Activated CD8-positive, alpha-beta T cell treated with anti-CD3 and anti-CD28 coated beads for 36 hours (primary cell): ENCODE measurements at regions not wholly inside any gene's neighbourhood (a gene's known extent, or its start where the extent isn't known, plus 50 kb on each side); places are given as distances from the start of the nearest gene placed in this dataset.

Experiments
- ATAC-seq: fragments of 200-7000 bp; cut with Tn5 transposase; one replicate; pipeline ENCODE4 v1.10.0; 2021; ENCODE audit warnings: mild to moderate bottlenecking, moderate library complexity
- CTCF ChIA-PET: fragments of 350-600 bp; sonication (Branson Sonifier 250); formaldehyde crosslinking; loops from one replicate; lab custom pipeline; 2021; ENCODE audit warnings: antibody characterized with exemption; lab: Charles Lee
- POLR2A ChIA-PET: fragments of 350-600 bp; sonication (Branson Sonifier 250); formaldehyde crosslinking; loops from one replicate; lab custom pipeline; 2021; ENCODE audit warnings: antibody characterized with exemption; lab: Charles Lee
- DNase-seq: peaks from one replicate; pipeline ENCODE4 v3.0.0-alpha.2; 2020
- H3K27ac Mint-ChIP-seq: one replicate; pipeline ENCODE4 v1.8.0; 2021; ENCODE audit warnings: mild to moderate bottlenecking, mixed read lengths
- H3K27me3 Mint-ChIP-seq: one replicate; pipeline ENCODE4 v1.8.0; 2021; ENCODE audit warnings: mixed read lengths
- H3K36me3 Mint-ChIP-seq: one replicate; pipeline ENCODE4 v1.8.0; 2021; ENCODE audit warnings: low read depth, mixed read lengths
- H3K4me1 Mint-ChIP-seq: one replicate; pipeline ENCODE4 v1.8.0; 2021; ENCODE audit warnings: low read depth, mixed read lengths
- H3K4me3 Mint-ChIP-seq: one replicate; pipeline ENCODE4 v1.8.0; 2021; ENCODE audit warnings: mild to moderate bottlenecking, moderate library complexity, mixed read lengths
- H3K9me3 Mint-ChIP-seq: one replicate; pipeline ENCODE4 v1.8.0; 2021; ENCODE audit warnings: mixed read lengths
- intact Hi-C: fragments of 100-400 bp; cut with micrococcal nuclease; formaldehyde crosslinking; loops from one replicate; pipeline ENCODE4 v1.10.0; 2022
- TF ChIP-seq, protein P1 (sequence below): fragments of 200-600 bp; IDR thresholded peaks from one replicate; pipeline ENCODE4 v1.8.0; 2022; ENCODE audit warnings: antibody characterized with exemption, mild to moderate bottlenecking

GRCh38 chr4:133775469-133775868 is 426.1 kb downstream of the PABPC4L start:
- Mint-ChIP-seq H3K4me3 (no peak overlapping the region), H3K4me1 (no peaks in the 10 kb centered on the region), H3K27ac (no peak overlapping the region), H3K9me3 (peaks cover 9% of the 10 kb centered on the region), H3K36me3 (no peaks in the 10 kb centered on the region), H3K27me3 (no peaks in the 10 kb centered on the region)
- no peak for DNase-seq
- ChIA-PET POLR2A (no interaction called here), CTCF (no interaction called here)
- no peak for ATAC-seq
- intact Hi-C loops, result no loop called here
- TF ChIP-seq, protein P1, sequence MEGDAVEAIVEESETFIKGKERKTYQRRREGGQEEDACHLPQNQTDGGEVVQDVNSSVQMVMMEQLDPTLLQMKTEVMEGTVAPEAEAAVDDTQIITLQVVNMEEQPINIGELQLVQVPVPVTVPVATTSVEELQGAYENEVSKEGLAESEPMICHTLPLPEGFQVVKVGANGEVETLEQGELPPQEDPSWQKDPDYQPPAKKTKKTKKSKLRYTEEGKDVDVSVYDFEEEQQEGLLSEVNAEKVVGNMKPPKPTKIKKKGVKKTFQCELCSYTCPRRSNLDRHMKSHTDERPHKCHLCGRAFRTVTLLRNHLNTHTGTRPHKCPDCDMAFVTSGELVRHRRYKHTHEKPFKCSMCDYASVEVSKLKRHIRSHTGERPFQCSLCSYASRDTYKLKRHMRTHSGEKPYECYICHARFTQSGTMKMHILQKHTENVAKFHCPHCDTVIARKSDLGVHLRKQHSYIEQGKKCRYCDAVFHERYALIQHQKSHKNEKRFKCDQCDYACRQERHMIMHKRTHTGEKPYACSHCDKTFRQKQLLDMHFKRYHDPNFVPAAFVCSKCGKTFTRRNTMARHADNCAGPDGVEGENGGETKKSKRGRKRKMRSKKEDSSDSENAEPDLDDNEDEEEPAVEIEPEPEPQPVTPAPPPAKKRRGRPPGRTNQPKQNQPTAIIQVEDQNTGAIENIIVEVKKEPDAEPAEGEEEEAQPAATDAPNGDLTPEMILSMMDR, result no peak

DNA sequence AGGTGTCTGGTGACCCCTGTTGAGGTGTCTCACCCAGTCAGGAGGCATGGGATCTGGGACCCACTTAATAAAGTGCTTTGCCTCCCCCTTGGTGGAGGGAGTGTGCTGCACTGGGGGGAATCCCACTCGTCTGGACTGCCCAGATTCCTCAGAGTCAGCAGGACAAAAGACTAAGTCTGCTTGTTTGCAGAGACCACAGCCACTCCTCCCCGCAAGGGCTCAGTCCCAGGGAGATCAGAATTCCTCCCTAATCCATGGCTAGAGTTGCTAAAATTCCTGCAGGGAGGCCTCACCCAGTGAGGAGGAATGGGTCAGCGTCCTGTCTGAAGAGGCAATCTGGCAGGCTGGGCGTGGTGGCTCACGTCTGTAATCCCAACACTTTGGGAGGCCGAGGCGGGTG is 442.2 kb downstream of the PABPC4L start:
- ChIA-PET CTCF (no interaction called here), POLR2A (no interaction called here)
- Mint-ChIP-seq H3K4me1 (no peaks in the 10 kb centered on the region), H3K9me3 (peaks cover 12% of the 10 kb centered on the region), H3K4me3 (no peak overlapping the region), H3K36me3 (no peaks in the 10 kb centered on the region), H3K27ac (no peak overlapping the region), H3K27me3 (no peaks in the 10 kb centered on the region)
- ATAC-seq (no peak), DNase-seq (no peak)
- intact Hi-C loops, result no loop called here
- TF ChIP-seq, protein P1, result no peak

DNA sequence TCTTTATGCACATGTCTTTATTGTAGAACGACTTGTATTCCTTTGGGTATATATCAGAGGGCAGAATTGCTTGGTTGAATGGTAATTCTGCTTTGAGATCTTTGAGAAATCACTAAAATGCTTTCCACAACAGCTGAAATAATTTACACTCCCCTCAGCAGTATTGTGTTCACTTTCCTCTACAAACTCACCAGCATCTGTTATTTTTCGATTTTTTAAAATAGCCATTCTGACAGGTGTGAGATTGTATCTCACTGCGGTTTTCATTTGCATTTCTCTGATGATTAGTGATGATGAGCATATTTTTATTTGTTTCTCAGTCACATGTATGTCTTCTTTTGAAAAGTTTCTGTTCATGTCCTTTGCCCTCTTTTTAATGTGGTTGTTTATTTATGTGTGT is 459.8 kb downstream of the PABPC4L start:
- Mint-ChIP-seq H3K9me3 (peaks cover 18% of the 10 kb centered on the region), H3K4me3 (no peak overlapping the region), H3K27ac (no peak overlapping the region), H3K4me1 (no peaks in the 10 kb centered on the region), H3K27me3 (no peaks in the 10 kb centered on the region), H3K36me3 (no peaks in the 10 kb centered on the region)
- ChIA-PET POLR2A (no interaction called here), CTCF (no interaction called here)
- TF ChIP-seq, protein P1, result no peak
- intact Hi-C loops, result no loop called here
- ATAC-seq (no peak), DNase-seq (no peak)

DNA sequence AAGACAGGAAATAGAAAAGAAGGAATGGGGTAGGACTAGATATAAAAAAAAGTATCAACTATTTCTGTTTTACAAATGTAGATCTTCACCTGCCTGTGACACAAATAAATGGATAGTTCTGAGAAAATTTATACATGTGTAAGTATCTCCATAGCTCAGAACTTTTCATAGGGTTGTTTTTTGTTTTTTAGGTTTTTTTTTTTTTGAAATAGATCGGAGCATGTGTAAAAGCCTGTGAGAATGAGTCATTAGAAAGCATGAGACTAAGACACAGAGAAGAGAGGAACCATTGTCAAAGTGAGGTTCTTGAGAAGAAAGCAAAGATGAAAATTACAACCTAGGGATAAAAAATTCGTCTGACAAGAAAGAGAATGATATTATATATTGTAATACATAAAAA is 481.6 kb downstream of the PABPC4L start:
- Mint-ChIP-seq H3K27me3 (no peaks in the 10 kb centered on the region), H3K9me3 (no peaks in the 10 kb centered on the region), H3K4me3 (no peak overlapping the region), H3K4me1 (no peaks in the 10 kb centered on the region), H3K36me3 (no peaks in the 10 kb centered on the region), H3K27ac (no peak overlapping the region)
- CTCF ChIA-PET, result no interaction called here
- intact Hi-C loops, result no loop called here
- DNase-seq (no peak), ATAC-seq (no peak)
- POLR2A ChIA-PET, result no interaction called here
- TF ChIP-seq, protein P1, result no peak

DNA sequence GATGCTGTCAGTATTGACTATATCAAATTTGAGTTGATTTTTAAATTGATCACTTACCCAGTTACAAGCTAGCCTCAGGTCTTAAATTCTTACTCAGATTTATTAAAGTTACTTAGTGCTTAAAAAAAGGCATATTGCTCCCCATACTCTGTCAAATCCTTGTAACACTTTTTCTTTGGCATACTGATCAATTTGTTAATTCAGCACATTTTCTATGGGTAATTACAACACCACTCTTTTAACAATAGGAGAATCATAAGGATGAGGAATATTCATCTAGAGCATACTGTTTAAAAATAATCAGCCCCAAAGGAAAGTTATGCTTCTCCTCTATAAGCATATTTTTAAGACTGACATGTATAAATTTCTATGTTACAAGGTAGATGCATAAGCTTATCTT is 482.5 kb downstream of the PABPC4L start:
- Mint-ChIP-seq H3K36me3 (no peaks in the 10 kb centered on the region), H3K4me1 (no peaks in the 10 kb centered on the region), H3K27ac (no peak overlapping the region), H3K27me3 (no peaks in the 10 kb centered on the region), H3K4me3 (no peak overlapping the region), H3K9me3 (no peaks in the 10 kb centered on the region)
- ChIA-PET CTCF (no interaction called here), POLR2A (no interaction called here)
- DNase-seq (no peak), ATAC-seq (no peak)
- intact Hi-C loops, result no loop called here
- TF ChIP-seq, protein P1, result no peak
